CD4-positive, alpha-beta T cell treated with Interleukin-4 for 4 hours (primary cell): ENCODE measurements at regions not wholly inside any gene's neighbourhood (a gene's known extent, or its start where the extent isn't known, plus 50 kb on each side); places are given as distances from the start of the nearest gene placed in this dataset.

Experiments
- DNase-seq: peaks from one replicate; pipeline ENCODE4 v3.0.0-alpha.2; 2020

GRCh38 chr14:87079416-87079815 lies 913.6 kb downstream of the GALC start:
- no peak for DNase-seq

GRCh38 chr14:87076922-87077321 lies 916.1 kb downstream of the GALC start:
- DNase-seq, result no peak

GRCh38 chr14:87076146-87076545 lies 916.8 kb downstream of the GALC start:
- no peak for DNase-seq

GRCh38 chr14:87073880-87074570 lies 919.0 kb downstream of the GALC start:
- DNase-seq, result no peak

- no peak for DNase-seq
Measured at GRCh38 chr14:87067591-87067990, 925.4 kb downstream of the GALC start.

GRCh38 chr14:87067061-87067460 lies 925.9 kb downstream of the GALC start:
- DNase-seq, result no peak

- DNase-seq, result no peak
Measured at GRCh38 chr14:87066221-87066817, 926.7 kb downstream of the GALC start.

- DNase-seq, result no peak
Measured at GRCh38 chr14:87065366-87065765, 927.6 kb downstream of the GALC start.

GRCh38 chr14:87063181-87063580 lies 929.8 kb downstream of the GALC start:
- no peak for DNase-seq

GRCh38 chr14:87060405-87060804 lies 932.6 kb downstream of the GALC start:
- no peak for DNase-seq

- DNase-seq, result no peak
Measured at GRCh38 chr14:87059060-87059839, 933.7 kb downstream of the GALC start.

- no peak for DNase-seq
Measured at GRCh38 chr14:87055007-87055406, 938.0 kb downstream of the GALC start.

GRCh38 chr14:87052646-87053225 lies 940.2 kb downstream of the GALC start:
- DNase-seq, result no peak

- no peak for DNase-seq
Measured at GRCh38 chr14:87050421-87050820, 942.6 kb downstream of the GALC start.

- no peak for DNase-seq
Measured at GRCh38 chr14:87049950-87050349, 943.0 kb downstream of the GALC start.

- no peak for DNase-seq
Measured at GRCh38 chr14:87046960-87047359, 946.0 kb downstream of the GALC start.

GRCh38 chr14:87045956-87046355 lies 947.0 kb downstream of the GALC start:
- DNase-seq, result no peak

- DNase-seq, result no peak
Measured at GRCh38 chr14:87045246-87045645, 947.7 kb downstream of the GALC start.

GRCh38 chr14:87044807-87045206 lies 948.2 kb downstream of the GALC start:
- DNase-seq, result no peak

- DNase-seq, result no peak
Measured at GRCh38 chr14:87043667-87044200, 949.2 kb downstream of the GALC start.

GRCh38 chr14:87042354-87042753 lies 950.6 kb downstream of the GALC start:
- no peak for DNase-seq

- DNase-seq, result no peak
Measured at GRCh38 chr14:87041290-87042020, 951.5 kb downstream of the GALC start.

- no peak for DNase-seq
Measured at GRCh38 chr14:87034680-87035079, 958.3 kb downstream of the GALC start.
